Retina (tissue), 1 donor: ENCODE measurements at regions not wholly inside any gene's neighbourhood (a gene's known extent, or its start where the extent isn't known, plus 50 kb on each side); places are given as distances from the start of the nearest gene placed in this dataset.

ENCODE experiments used
- DNase-seq: peaks from one replicate; pipeline ENCODE4 v3.0.0-alpha.2; 2016

GRCh38 chr11:112829971-112830654 lies 131.1 kb upstream of the NCAM1 start:
- DNase-seq: no peak

- no peak for DNase-seq
These were observed 130.2 kb upstream of the NCAM1 start for GRCh38 chr11:112831041-112831440.

DNA sequence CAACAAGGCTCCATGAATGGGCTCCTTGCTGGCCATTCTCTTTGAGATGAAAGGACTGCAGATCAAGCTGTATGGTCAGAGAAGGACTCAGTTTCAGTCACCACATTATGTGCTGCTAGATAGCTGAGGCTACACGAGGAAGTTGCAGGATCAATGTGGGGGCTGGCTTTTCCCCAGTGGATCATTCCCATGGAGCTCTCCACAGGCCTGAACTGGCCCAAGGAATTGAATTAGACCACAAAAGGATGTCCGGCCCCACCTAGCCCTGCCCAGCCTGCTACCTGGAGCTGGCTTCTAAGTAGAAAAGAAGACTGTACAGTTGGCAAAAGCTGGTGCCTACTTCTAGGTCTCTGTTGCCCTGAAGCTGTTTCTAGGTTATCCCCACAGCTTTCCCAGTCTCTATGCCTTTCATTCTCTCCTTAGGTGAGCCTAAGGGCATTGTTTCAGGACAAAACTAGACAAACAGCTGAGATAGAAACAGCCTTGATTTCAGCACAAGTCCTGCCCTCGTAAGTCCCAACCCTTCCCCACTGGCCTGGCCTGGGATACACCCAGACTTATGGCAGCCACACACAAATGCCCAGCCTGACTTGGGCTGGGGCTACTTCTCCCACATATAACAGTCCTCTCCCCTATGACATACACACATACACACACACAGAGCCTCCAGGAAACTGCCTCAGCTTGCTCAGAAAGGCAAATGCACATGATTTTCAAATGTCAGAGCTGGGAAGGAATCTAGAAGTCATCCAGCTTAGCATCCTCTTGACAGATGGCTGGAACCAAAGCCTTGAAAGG lies 129.1 kb upstream of the NCAM1 start:
- no peak for DNase-seq

DNA sequence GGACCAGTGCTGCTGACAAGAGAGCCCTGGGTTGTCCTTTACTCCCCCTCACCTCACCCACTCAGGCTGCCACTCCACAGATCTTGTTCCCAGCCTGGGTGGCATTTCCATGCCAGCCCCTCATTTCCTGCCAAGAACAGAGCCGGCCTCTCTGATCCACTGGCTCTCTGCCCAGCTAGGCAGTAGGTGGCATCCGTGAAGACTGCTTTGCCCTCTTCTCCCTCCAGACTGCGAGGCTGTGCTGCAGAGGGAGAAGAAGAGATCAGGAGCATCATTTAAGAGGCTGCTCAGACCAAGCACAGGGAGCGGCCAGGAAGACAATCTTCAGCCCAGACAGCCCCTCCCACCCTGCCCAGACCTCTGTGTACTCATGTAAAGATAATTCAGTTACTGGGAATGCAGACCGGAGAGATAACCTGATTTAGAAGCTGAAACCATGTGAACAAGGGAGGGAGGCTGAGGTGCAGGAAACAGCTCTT lies 126.9 kb upstream of the NCAM1 start:
- peak; percentile 25 for DNase-seq

DNA sequence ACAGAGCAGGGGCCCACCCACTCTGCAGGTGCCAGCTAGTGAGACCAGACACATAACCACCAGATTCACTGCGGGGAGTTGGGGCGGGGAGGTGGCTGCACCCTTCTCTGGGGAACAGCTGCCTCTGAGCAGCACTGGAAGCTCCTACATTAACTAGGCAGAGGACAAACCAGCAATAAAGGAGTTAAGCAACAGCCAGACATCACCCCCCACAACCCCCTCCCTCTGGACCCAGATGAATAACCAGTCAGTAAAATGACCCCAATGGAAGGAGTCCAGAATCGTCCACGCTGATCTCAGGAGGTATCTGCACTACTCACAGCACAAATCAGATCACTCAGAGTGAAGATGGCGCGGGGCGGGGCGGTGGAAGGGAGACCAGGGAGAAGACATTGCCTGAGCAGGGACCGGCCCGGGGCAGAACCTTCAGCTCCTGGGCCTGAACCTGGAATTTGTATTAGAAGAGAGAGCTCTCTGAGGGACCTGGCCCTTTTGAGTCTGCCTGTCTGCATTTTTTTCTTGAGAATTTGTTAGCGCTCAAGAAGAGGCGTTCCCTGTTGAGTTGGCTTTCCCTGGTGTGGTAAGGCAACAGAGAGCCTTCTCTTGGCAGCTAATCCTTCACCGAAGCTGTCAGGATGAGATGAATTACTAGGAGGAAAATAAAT lies 125.5 kb upstream of the NCAM1 start:
- peak; percentile 56 for DNase-seq

DNA sequence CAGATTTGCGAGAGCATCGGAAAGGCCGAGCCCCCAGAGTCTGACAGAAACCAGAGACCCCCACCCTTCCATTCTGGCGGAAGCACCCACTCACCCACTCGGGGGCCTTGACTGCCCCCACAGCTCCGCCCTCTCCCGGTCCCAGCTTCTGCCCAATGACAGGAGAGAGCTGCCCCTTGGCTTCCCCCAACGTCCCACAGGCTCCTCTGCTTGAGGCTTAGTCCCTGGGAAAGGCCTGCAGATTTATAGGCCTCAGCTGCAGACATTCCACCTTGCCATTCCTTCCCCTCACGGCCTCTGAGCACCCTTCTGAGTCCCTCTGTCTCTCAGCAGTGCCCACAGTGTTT lies 125.0 kb upstream of the NCAM1 start:
- DNase-seq: peak; percentile 27

DNA sequence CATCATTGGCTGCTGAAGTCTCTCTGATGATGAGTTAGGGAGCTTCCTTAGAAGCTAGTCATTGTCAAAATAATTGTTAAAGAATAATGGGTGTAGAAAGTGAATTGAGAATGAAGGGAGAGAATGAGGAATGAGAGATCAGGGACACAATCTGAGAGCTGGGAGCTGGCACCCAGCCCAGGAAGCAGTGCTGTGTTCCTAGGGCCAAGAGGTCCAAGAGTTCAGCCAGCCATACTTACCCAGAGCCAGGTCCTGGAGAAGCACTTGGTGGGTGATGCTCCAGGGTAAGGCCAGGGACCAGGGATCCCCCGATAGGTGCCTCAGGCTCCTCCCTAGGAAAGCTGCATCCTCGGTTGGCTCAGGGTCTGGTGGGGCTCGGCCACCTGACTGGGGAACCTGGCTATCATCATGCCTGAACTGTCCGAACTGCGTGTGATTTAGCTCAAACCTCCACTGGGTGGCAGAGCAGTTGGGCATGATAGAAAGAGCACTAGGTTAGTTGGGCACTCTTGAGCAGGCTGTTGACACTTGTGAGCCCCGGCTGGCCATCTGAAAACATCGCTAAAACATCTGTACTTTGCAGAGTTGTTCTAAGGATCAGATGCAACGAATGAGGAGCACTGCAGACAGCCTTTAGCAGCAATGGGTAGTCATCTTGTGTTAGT lies 123.9 kb upstream of the NCAM1 start:
- DNase-seq: peak; percentile 21

DNA sequence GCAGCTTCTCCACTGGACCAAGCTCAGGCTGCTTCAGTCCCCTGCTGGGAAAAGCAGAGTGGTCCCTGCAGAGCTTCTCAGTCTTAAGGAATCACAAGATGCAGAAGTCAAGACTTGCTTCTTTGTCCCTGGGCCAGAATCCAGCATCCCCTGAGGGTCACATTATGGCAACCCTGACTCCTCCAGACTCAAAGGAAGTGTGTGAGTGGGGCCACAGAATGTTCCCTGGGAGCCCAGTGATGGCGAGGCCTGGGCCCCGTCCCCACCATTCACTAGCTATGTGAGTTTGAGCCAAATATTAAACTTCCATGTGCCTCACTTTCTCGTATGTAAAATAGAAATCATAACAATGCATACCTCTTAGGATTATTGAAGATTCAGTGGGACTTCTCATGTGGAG lies 122.2 kb upstream of the NCAM1 start:
- no peak for DNase-seq

DNA sequence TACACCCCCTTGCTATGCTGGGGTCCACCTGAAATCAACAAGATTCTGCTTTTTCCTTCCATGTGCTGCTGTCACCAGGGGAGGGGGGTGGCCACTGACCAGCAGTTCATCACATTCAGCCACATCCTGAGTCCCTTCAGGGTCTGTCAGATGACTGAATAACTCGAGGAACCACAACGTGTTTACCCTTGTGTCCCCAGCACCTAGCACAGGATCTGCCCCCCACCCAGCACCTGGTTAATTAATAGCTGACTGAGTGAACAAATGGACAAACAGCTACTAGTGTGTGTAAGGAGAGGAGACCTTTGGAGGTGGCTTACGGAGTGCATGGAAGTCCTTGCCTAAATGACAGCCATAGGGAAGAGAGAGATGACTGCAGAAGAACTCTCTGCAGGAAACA lies 119.5 kb upstream of the NCAM1 start:
- no peak for DNase-seq

GRCh38 chr11:112842151-112842550 lies 119.1 kb upstream of the NCAM1 start:
- DNase-seq: no peak

DNA sequence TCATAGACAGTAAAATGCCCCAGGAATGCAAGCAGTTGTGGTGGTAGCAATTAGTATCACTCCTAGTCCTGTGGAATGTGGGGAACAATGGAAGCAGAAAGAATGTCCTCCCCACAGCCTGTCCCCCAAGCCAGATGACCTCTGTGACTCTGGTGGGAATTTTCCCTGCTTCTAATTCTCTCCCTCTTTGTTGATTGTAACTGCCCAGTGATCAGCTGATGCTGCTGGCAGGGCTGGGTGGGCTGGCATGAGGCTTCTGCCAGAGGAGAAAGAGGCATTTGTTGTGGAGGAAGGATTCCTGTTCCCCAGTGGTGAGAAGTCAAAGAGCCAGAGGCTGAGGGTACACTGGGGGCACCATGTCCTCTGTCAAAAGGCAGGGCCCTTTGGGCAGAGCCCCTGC lies 116.7 kb upstream of the NCAM1 start:
- DNase-seq: peak; percentile 55

DNA sequence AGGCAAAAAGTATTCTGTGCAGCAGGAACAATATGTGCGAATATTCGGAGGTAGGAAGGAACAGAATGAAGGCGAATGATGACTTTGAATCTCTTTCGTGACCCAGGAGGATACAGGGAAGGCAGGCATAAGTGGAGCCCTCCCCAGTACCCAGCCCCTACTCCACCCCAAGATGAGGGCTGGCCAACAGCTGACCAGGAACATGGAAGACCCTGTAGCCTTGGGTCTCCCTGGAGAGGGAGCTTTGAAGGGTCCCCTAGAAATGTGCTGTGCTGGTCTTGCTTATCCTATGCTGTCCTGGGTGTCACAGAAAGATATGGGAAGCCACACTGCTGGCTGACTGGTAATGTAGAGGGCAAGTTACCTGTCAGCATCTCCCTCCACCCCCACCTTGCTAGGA lies 113.7 kb upstream of the NCAM1 start:
- DNase-seq: no peak

GRCh38 chr11:112852143-112852866 lies 108.9 kb upstream of the NCAM1 start:
- no peak for DNase-seq

DNA sequence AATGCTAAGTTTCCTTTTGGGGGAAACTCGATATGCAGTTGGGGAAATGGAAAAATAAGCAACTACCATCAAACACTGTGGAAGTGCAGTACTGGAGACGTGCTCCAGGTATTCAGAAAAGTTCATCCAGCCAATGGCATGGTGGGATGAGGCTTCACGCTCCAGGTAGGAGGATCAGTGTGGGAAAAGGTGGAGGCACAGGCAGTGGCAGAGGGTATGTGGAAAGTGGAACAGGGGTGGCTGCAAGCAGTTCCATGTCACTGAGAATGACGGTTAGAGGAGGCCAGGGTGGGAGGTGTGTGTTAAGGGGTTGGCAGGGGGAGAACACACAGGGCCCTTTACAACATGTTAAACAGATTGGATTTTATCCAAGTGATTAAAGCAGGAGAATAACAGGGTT lies 105.1 kb upstream of the NCAM1 start:
- no peak for DNase-seq

GRCh38 chr11:112856591-112856990 lies 104.6 kb upstream of the NCAM1 start:
- DNase-seq: no peak

- DNase-seq: no peak
These were observed 102.8 kb upstream of the NCAM1 start for GRCh38 chr11:112858289-112859023.

- no peak for DNase-seq
These were observed 101.4 kb upstream of the NCAM1 start for GRCh38 chr11:112859787-112860186.

DNA sequence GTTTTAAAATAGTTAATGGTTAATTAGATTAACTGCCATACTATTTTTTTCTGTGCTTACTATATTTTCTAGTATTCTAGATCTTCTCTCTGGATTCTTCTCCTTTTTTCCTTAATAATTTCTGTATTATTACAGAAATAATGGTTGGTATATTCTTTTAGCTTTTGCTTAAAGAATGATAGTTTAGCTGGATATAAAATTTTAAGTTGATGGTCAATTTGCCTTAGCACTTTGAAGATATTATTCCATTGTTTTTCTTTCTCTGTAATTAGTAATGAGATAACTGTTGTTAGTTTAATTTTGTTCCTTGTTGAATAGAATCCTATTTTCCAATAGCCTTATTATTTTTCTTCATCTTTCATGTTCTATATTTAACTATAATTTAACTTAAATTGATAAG lies 99.9 kb upstream of the NCAM1 start:
- no peak for DNase-seq

DNA sequence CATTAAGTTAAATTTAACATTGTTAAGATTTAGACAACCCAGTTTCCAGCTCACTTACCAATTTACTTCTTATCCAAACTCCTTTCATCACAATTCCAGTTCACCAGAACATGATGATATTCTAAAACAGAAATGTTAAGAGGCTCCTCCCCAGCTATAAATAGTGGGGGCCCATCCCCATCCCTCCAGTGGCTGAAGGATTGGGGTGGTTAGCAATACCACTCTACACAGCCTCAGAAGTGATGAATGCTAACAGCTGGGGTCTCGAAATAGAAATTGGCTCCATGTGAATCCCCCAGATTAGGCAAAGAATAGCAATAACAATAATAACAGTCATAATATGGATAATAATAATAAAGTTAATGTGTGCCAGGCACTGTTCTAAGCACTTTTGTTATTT lies 97.9 kb upstream of the NCAM1 start:
- no peak for DNase-seq

GRCh38 chr11:112864672-112865071 lies 96.5 kb upstream of the NCAM1 start:
- no peak for DNase-seq

- DNase-seq: no peak
These were observed 89.2 kb upstream of the NCAM1 start for GRCh38 chr11:112871909-112872500.

- no peak for DNase-seq
These were observed 86.2 kb upstream of the NCAM1 start for GRCh38 chr11:112874980-112875379.
